ENCODE measurements at regions not wholly inside any gene's neighbourhood (a gene's known extent, or its start where the extent isn't known, plus 50 kb on each side); places are given as distances from the start of the nearest gene placed in this dataset.

DNA sequence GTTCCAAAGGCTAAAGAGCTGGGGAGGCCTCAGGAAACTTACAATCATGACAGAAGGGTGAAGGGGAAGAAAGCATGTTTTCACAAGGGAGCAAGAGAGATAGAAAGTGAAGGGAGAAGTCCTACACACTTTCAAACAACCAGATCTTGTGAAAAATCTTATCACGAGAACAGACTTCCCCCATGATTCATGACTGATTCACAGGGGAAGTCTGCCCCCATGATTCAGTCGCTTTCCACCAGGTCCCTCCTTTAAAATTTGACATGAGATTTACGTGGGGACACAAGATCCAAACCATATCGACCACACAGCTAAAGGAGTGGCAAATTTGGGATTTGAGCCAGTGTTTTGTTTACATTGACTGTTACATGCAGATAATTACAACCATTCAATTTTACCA, 971.1 kb upstream of the HS3ST1 start:
- intact Hi-C loops (cut with DNase I): no loop called here
- no peaks in the 10 kb centered on the region for H3K27me3 ChIP-seq (ENCODE audit: insufficient read depth in 3 of 3, low read length in 2 of 3)
- no peak overlapping the region for H3K27ac ChIP-seq
- H3K9me3 ChIP-seq: no peaks in the 10 kb centered on the region
- no peak overlapping the region for H3K4me3 ChIP-seq
- TF ChIP-seq, protein P1, sequence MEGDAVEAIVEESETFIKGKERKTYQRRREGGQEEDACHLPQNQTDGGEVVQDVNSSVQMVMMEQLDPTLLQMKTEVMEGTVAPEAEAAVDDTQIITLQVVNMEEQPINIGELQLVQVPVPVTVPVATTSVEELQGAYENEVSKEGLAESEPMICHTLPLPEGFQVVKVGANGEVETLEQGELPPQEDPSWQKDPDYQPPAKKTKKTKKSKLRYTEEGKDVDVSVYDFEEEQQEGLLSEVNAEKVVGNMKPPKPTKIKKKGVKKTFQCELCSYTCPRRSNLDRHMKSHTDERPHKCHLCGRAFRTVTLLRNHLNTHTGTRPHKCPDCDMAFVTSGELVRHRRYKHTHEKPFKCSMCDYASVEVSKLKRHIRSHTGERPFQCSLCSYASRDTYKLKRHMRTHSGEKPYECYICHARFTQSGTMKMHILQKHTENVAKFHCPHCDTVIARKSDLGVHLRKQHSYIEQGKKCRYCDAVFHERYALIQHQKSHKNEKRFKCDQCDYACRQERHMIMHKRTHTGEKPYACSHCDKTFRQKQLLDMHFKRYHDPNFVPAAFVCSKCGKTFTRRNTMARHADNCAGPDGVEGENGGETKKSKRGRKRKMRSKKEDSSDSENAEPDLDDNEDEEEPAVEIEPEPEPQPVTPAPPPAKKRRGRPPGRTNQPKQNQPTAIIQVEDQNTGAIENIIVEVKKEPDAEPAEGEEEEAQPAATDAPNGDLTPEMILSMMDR (IDR thresholded peaks at IDR 0.05): no peak
- WGBS, 3 donors: 41 to 53% (median 41%) methylated on average over 4 of the region's 4 CpGs
- no peak for ATAC-seq
- no peaks in the 10 kb centered on the region for H3K4me1 ChIP-seq
- H3K36me3 ChIP-seq (ENCODE audit: insufficient read depth in 1 of 2, low read depth in 1 of 2): no peaks in the 10 kb centered on the region
- no peak for DNase-seq

DNA sequence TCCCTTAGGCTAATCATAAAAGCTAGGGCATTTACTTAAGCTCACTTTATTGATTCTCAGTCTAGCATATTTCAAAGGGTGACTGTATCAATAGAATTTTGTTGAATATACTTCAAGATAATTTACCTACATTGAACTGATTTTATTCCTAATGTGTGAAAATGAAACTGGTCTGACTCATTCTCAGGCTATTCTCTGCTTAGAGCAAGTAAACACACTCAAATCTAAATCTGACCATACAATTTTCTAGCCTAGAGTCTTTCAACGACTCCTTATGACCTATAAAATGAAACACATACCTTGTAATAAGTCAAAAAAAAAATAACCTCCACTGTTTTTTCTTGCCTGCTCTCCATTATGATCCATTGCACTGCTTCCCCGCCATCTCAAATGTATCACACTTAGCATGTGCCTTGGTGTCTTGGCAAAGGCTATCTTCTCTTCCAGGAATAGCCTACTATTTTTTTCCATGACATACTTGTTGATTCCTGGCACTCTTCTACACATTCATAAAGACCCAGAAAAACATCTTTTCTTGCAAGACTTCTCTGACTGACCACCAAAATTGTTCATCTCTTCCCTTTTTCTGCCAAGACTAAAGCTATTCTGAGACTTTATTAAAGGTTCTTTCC, 965.1 kb upstream of the HS3ST1 start:
- WGBS, 3 donors: 59 to 73% (median 60%) methylated on average over 2 of the region's 2 CpGs
- Histone ChIP-seq H3K9me3 (no peaks in the 10 kb centered on the region), H3K27me3 (ENCODE audit: insufficient read depth in 3 of 3, low read length in 2 of 3) (peaks cover 0 to 2% (median 0%) of the 10 kb centered on the region in 3 donors), H3K4me3 (no peak overlapping the region), H3K36me3 (ENCODE audit: insufficient read depth in 1 of 2, low read depth in 1 of 2) (no peaks in the 10 kb centered on the region), H3K4me1 (no peaks in the 10 kb centered on the region), H3K27ac (no peak overlapping the region)
- DNase-seq (no peak), ATAC-seq (no peak)
- TF ChIP-seq, protein P1 (IDR thresholded peaks at IDR 0.05): no peak
- intact Hi-C loops (cut with DNase I): no loop called here

DNA sequence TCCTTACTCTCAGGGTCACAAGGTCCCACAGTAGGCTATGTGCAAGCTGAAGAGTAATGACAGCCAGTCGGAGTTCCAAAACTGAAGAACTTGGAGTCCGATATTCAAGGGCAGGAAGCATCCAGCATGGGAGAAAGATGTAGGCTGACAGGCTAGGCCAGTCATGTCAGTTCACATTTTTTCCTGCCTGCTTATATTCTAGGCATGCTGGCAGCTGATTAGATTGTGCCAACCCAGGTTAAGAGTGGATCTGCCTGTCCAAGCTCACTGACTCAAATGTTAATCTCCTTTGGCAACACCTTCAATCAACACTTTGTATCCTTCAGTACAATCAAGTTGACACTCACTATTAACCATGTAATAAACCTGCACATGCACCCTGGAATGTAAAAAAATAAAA, 960.9 kb upstream of the HS3ST1 start:
- no peaks in the 10 kb centered on the region for H3K9me3 ChIP-seq
- WGBS, 3 donors: 88 to 96% (median 91%) methylated on average over 2 of the region's 2 CpGs
- ATAC-seq (no peak), DNase-seq (no peak)
- no peaks in the 10 kb centered on the region for H3K36me3 ChIP-seq (ENCODE audit: insufficient read depth in 1 of 2, low read depth in 1 of 2)
- no peaks in the 10 kb centered on the region for H3K4me1 ChIP-seq
- H3K27me3 ChIP-seq (ENCODE audit: insufficient read depth in 3 of 3, low read length in 2 of 3): peaks cover 0 to 2% (median 0%) of the 10 kb centered on the region in 3 donors
- H3K4me3 ChIP-seq: no peak overlapping the region
- no peak overlapping the region for H3K27ac ChIP-seq
- intact Hi-C loops (cut with DNase I): no loop called here
- TF ChIP-seq, protein P1 (IDR thresholded peaks at IDR 0.05): no peak

DNA sequence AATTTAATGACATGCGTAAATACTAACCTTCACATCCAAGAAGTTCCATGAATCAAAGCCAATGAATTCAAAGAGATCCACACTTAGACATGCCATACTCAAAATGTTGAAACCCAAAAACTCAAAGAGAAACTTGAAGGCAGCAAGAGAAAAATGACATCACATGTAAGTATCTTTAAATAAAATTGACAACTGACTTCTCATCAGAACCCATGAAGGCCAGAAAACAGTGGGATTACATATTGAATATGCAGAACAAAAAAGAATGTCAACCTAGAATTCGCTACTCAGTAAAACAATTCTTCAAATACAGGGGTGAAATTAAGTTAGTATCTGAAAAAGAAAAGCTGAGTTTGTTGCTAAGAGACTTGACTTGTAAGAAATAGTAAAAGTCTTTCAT, 953.9 kb upstream of the HS3ST1 start:
- no peaks in the 10 kb centered on the region for H3K9me3 ChIP-seq
- no peak for ATAC-seq
- H3K4me1 ChIP-seq: no peaks in the 10 kb centered on the region
- H3K36me3 ChIP-seq (ENCODE audit: insufficient read depth in 1 of 2, low read depth in 1 of 2): no peaks in the 10 kb centered on the region
- no peaks in the 10 kb centered on the region for H3K27me3 ChIP-seq (ENCODE audit: insufficient read depth in 3 of 3, low read length in 2 of 3)
- H3K27ac ChIP-seq: no peak overlapping the region
- TF ChIP-seq, protein P1 (IDR thresholded peaks at IDR 0.05): no peak
- DNase-seq: no peak
- 80 to 87% (median 86%) methylated on average over 2 of the region's 2 CpGs for whole genome bisulfite sequencing, 3 donors
- no peak overlapping the region for H3K4me3 ChIP-seq
- intact Hi-C loops (cut with DNase I): no loop called here

DNA sequence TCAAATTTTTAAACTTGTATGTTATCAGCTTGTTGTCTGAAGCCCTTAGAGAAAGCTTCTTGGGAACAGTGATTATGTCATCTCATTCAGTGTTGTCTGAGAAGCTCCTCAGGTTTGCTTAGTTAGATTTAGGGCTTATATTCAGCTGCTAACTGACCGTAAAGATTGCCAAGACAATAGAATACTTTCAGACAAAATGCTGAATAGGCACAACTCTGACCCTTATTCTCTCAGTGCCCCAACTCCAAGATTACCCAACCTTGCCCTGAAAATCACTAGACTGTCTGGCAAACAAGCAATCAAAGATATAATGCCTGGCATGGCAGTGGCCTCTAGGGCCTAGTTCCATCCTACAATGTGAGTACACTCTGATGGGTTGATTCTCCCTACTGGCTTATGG, 950.5 kb upstream of the HS3ST1 start:
- Histone ChIP-seq H3K4me3 (no peak overlapping the region), H3K4me1 (no peaks in the 10 kb centered on the region), H3K9me3 (no peaks in the 10 kb centered on the region), H3K36me3 (ENCODE audit: insufficient read depth in 1 of 2, low read depth in 1 of 2) (no peaks in the 10 kb centered on the region), H3K27ac (no peak overlapping the region), H3K27me3 (ENCODE audit: insufficient read depth in 3 of 3, low read length in 2 of 3) (no peaks in the 10 kb centered on the region)
- DNase-seq (no peak), ATAC-seq (no peak)
- 88 to 97% (median 97%) methylated on average over 1 of the region's 1 CpG for WGBS, 3 donors
- intact Hi-C loops (cut with DNase I): no loop called here
- TF ChIP-seq, protein P1 (IDR thresholded peaks at IDR 0.05): no peak
